ENCODE measurements at regions not wholly inside any gene's neighbourhood (a gene's known extent, or its start where the extent isn't known, plus 50 kb on each side); places are given as distances from the start of the nearest gene placed in this dataset.

DNA sequence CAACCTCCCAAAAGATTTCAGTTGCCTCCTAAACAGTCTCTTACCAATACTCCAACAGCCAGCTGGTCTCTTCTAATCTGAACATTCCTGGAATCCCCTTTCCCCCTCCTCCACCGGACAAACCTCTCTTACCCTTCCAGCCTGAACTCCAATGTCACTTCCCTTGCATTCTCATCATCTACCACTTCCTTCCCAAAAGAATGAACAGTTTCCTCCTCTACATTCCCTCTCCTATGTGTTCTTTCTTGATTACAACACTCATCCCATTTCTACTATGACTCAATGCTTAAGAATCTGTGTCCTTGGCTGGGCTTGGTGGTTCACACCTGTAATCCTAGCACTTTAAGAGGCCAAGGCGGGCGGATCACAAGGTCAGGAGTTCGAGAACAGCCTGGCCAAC, 417.1 kb downstream of the SETD4 start:
- FAIRE-seq: no peak
- Histone ChIP-seq H3K4me1 (no peaks in the 10 kb centered on the region), H3K4me3 (no peak overlapping the region), H3K9me3 (no peaks in the 10 kb centered on the region), H3K27ac (no peak overlapping the region), H3K4me2 (no peak overlapping the region)
- TF ChIP-seq EHMT2 (IDR thresholded peaks at IDR 0.05; ENCODE audit: low read depth) (no peak), TFCP2L1 (CRISPR knock-in tag; IDR thresholded peaks at IDR 0.05) (no peak), JUNB (IDR thresholded peaks at IDR 0.05) (no peak)
- TF ChIP-seq, protein P1, sequence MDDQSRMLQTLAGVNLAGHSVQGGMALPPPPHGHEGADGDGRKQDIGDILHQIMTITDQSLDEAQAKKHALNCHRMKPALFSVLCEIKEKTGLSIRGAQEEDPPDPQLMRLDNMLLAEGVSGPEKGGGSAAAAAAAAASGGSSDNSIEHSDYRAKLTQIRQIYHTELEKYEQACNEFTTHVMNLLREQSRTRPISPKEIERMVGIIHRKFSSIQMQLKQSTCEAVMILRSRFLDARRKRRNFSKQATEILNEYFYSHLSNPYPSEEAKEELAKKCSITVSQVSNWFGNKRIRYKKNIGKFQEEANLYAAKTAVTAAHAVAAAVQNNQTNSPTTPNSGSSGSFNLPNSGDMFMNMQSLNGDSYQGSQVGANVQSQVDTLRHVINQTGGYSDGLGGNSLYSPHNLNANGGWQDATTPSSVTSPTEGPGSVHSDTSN (IDR thresholded peaks at IDR 0.05): no peak
- DNase-seq (ENCODE audit: low read depth in 1 of 2, low spot score in 1 of 2): no peak
- 0% methylated on average over 4 of the region's 4 CpGs for WGBS (ENCODE audit: missing lambda C conversion rate)
- ChIA-PET CTCF (no interaction called here), POLR2A (no interaction called here)
- ATAC-seq: no peak

GRCh38 chr21:35641271-35642016, 418.9 kb downstream of the SETD4 start:
- DNase-seq (ENCODE audit: low read depth in 1 of 2, low spot score in 1 of 2) (no peak), FAIRE-seq (no peak), ATAC-seq (no peak)
- Histone ChIP-seq H3K4me3 (no peak overlapping the region), H3K4me2 (no peak overlapping the region), H3K9me3 (no peaks in the 10 kb centered on the region), H3K4me1 (no peaks in the 10 kb centered on the region), H3K27ac (no peak overlapping the region)
- 4% methylated on average over 2 of the region's 4 CpGs for WGBS (ENCODE audit: missing lambda C conversion rate)
- POLR2A ChIA-PET: no interaction called here
- no peak for TF ChIP-seq BHLHE40 (IDR thresholded peaks at IDR 0.05; ENCODE audit: low read depth, low read length)
- no peak for TF ChIP-seq FOSB (CRISPR knock-in tag; IDR thresholded peaks at IDR 0.05)
- no peak for TF ChIP-seq RNF2 (IDR thresholded peaks at IDR 0.05; ENCODE audit: borderline replicate concordance, low read depth)
- CTCF ChIA-PET: no interaction called here

GRCh38 chr21:35637431-35637830, 422.9 kb downstream of the SETD4 start:
- no peak overlapping the region for H3K27ac ChIP-seq
- ChIA-PET POLR2A (no interaction called here), CTCF (no interaction called here)
- WGBS (ENCODE audit: missing lambda C conversion rate): 0% methylated on average over 2 of the region's 2 CpGs
- H3K4me3 ChIP-seq: no peak overlapping the region
- no peak for FAIRE-seq
- H3K4me2 ChIP-seq: no peak overlapping the region
- TF ChIP-seq FOSL2 (IDR thresholded peaks at IDR 0.05) (no peak), FOSL2 (CRISPR knock-in tag; IDR thresholded peaks at IDR 0.05) (no peak), HOXA7 (CRISPR knock-in tag; IDR thresholded peaks at IDR 0.05) (no peak)
- H3K4me1 ChIP-seq: no peaks in the 10 kb centered on the region
- no peaks in the 10 kb centered on the region for H3K9me3 ChIP-seq
- DNase-seq (ENCODE audit: low read depth in 1 of 2, low spot score in 1 of 2): no peak
- no peak for ATAC-seq

GRCh38 chr21:35635994-35636393, 424.3 kb downstream of the SETD4 start:
- no peak for FAIRE-seq
- WGBS (ENCODE audit: missing lambda C conversion rate): 0% methylated on average over 1 of the region's 1 CpG
- ATAC-seq: no peak
- TF ChIP-seq CHD4 (IDR thresholded peaks at IDR 0.05; ENCODE audit: borderline replicate concordance) (no peak), POLR2A (IDR thresholded peaks at IDR 0.05; ENCODE audit: low read length) (no peak), REST (IDR thresholded peaks at IDR 0.05) (no peak), NFE2L2 (conservative IDR thresholded peaks at IDR 0.05; ENCODE audit: low read length) (no peak), GATA3 (IDR thresholded peaks at IDR 0.05; ENCODE audit: borderline replicate concordance) (no peak), MAFK (IDR thresholded peaks at IDR 0.05; ENCODE audit: partially characterized antibody) (no peak), BHLHE40 (IDR thresholded peaks at IDR 0.05; ENCODE audit: low read depth, low read length) (no peak), HOXB5 (CRISPR knock-in tag; IDR thresholded peaks at IDR 0.05) (no peak), EHMT2 (IDR thresholded peaks at IDR 0.05; ENCODE audit: low read depth) (no peak), ELK1 (IDR thresholded peaks at IDR 0.05; ENCODE audit: low read depth, low read length) (no peak), SREBF2 (IDR thresholded peaks at IDR 0.05) (no peak), ZSCAN20 (CRISPR knock-in tag; IDR thresholded peaks at IDR 0.05) (no peak), HEYL (CRISPR knock-in tag; IDR thresholded peaks at IDR 0.05) (no peak), FOSL2 (IDR thresholded peaks at IDR 0.05) (no peak), FOSL2 (CRISPR knock-in tag; IDR thresholded peaks at IDR 0.05) (no peak), HDAC2 (IDR thresholded peaks at IDR 0.05) (no peak)
- TF ChIP-seq, protein P2, sequence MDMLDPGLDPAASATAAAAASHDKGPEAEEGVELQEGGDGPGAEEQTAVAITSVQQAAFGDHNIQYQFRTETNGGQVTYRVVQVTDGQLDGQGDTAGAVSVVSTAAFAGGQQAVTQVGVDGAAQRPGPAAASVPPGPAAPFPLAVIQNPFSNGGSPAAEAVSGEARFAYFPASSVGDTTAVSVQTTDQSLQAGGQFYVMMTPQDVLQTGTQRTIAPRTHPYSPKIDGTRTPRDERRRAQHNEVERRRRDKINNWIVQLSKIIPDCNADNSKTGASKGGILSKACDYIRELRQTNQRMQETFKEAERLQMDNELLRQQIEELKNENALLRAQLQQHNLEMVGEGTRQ (IDR thresholded peaks at IDR 0.05): no peak
- Histone ChIP-seq H3K4me1 (no peaks in the 10 kb centered on the region), H3K4me3 (no peak overlapping the region), H3K27ac (no peak overlapping the region), H3K9me3 (no peaks in the 10 kb centered on the region), H3K4me2 (no peak overlapping the region)
- DNase-seq (ENCODE audit: low read depth in 1 of 2, low spot score in 1 of 2): no peak
- CTCF ChIA-PET: no interaction called here
- POLR2A ChIA-PET: no interaction called here

Data from A549 (cell line).